ENCODE measurements at regions not wholly inside any gene's neighbourhood (a gene's known extent, or its start where the extent isn't known, plus 50 kb on each side); places are given as distances from the start of the nearest gene placed in this dataset.

DNA sequence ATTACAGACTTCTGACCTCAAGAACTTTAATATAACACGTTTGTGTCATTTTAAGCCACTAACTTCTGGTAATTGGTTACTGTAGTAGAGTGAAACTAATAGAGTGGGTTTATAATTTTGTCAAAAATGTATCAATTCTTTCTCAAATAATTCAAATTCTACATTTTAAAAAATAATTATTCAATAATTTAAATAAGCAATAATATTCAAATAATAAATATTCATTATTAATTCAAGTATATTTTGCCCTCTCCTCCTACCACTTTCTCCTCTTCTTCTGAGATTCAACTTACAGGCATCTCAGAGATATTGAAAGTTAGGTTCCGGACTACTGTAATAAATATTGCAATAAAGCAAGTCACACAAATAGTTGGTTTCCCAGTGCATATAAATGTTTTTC lies 1107.1 kb downstream of the KCNT2 start:
- no TSS peak for BruUV-seq (replicated peaks)
- Histone ChIP-seq H3K4me1 (ENCODE audit: insufficient read depth, low read length, poor library complexity, severe bottlenecking) (no peaks in the 10 kb centered on the region), H3K36me3 (ENCODE audit: insufficient read depth, low read length) (no peaks in the 10 kb centered on the region), H4K20me1 (ENCODE audit: insufficient read depth, low read length) (no peaks in the 10 kb centered on the region), H2AFZ (ENCODE audit: low read length) (no peak overlapping the region), H3K4me3 (ENCODE audit: low read depth, low read length, poor library complexity, severe bottlenecking) (no peak overlapping the region), H3K9me3 (ENCODE audit: low read length) (no peaks in the 10 kb centered on the region), H3K79me2 (ENCODE audit: insufficient read depth, low read depth, low read length) (no peaks in the 10 kb centered on the region), H3K9me2 (ENCODE audit: insufficient read depth, low read length) (no peaks in the 10 kb centered on the region), H3K4me2 (ENCODE audit: low read length) (no peak overlapping the region), H3K27ac (ENCODE audit: low read depth, low read length, poor library complexity, severe bottlenecking) (no peak overlapping the region)
- intact Hi-C loops (cut with micrococcal nuclease; ENCODE audit: unreplicated experiment), result no loop called here
- no peak for DNase-seq (ENCODE audit: low spot score)
- POLR2A ChIA-PET, result no interaction called here
- CTCF ChIA-PET (ENCODE audit: unreplicated experiment), result no interaction called here
- TF ChIP-seq EZH2phosphoT487 (IDR thresholded peaks at IDR 0.05; ENCODE audit: borderline replicate concordance, low read depth, low read length), result no peak
- TF ChIP-seq, protein P1, sequence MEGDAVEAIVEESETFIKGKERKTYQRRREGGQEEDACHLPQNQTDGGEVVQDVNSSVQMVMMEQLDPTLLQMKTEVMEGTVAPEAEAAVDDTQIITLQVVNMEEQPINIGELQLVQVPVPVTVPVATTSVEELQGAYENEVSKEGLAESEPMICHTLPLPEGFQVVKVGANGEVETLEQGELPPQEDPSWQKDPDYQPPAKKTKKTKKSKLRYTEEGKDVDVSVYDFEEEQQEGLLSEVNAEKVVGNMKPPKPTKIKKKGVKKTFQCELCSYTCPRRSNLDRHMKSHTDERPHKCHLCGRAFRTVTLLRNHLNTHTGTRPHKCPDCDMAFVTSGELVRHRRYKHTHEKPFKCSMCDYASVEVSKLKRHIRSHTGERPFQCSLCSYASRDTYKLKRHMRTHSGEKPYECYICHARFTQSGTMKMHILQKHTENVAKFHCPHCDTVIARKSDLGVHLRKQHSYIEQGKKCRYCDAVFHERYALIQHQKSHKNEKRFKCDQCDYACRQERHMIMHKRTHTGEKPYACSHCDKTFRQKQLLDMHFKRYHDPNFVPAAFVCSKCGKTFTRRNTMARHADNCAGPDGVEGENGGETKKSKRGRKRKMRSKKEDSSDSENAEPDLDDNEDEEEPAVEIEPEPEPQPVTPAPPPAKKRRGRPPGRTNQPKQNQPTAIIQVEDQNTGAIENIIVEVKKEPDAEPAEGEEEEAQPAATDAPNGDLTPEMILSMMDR (conservative IDR thresholded peaks at IDR 0.05; ENCODE audit: low read length), result no peak

DNA sequence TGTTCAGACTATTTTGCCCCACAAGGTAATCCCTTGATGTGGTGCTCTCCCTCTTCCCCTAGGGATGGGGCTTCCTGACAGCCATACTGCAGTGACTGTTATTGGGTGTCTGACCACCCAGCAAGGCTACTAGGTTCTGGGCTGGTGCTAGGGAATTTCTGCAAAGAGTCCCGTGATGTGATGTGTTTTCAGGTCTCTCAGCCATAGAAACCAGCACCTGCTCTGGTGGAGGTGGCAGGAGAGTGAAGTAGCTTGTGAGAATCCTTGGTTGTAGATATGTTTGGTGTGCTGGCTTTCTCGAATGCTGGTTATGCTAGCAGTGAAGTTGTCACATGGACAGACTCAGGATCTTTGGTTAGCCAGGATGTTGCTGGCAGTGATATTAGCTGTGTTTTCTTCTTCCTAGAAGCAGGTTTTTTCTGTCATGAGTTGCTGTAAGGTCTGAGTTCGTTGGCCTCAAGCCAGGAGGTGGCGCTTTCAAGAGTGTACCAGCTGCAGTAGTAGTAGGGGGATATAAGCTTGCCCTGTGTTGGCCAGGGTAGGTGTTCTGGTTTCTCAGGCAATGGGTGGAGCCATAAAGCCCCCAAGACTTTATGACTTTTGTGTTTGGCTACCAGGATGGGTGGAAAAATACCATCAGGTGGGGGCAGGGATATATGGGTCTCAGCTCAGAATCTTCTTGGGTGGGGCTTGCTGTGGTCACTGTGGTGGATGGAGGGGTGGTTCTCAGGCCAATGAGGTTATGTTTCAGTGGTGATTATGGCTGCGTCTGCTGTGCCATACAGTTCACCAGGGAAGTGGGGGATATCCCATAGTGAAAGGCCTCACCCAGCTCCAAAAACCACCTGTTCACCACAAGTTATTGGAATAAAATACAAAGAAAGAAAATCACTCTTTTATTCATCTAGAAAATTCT lies 1112.3 kb downstream of the KCNT2 start:
- Histone ChIP-seq H3K9me3 (ENCODE audit: low read length) (no peaks in the 10 kb centered on the region), H3K4me3 (ENCODE audit: low read depth, low read length, poor library complexity, severe bottlenecking) (no peak overlapping the region), H3K79me2 (ENCODE audit: insufficient read depth, low read depth, low read length) (no peaks in the 10 kb centered on the region), H2AFZ (ENCODE audit: low read length) (no peak overlapping the region), H3K9me2 (ENCODE audit: insufficient read depth, low read length) (no peaks in the 10 kb centered on the region), H3K4me2 (ENCODE audit: low read length) (no peak overlapping the region), H3K4me1 (ENCODE audit: insufficient read depth, low read length, poor library complexity, severe bottlenecking) (no peaks in the 10 kb centered on the region), H3K36me3 (ENCODE audit: insufficient read depth, low read length) (no peaks in the 10 kb centered on the region), H3K27ac (ENCODE audit: low read depth, low read length, poor library complexity, severe bottlenecking) (no peak overlapping the region), H4K20me1 (ENCODE audit: insufficient read depth, low read length) (no peaks in the 10 kb centered on the region)
- intact Hi-C loops (cut with micrococcal nuclease; ENCODE audit: unreplicated experiment), result no loop called here
- BruUV-seq (replicated peaks), result no TSS peak
- POLR2A ChIA-PET, result interaction anchor here (0.7 kb wide), 2 partner anchors 28 to 114 kb away, joined by 3 read pairs; no protein-coding TSS in a partner anchor
- TF ChIP-seq, protein P1 (conservative IDR thresholded peaks at IDR 0.05; ENCODE audit: low read length), result no peak
- no peak for TF ChIP-seq EZH2phosphoT487 (IDR thresholded peaks at IDR 0.05; ENCODE audit: borderline replicate concordance, low read depth, low read length)
- CTCF ChIA-PET (ENCODE audit: unreplicated experiment), result no interaction called here
- DNase-seq (ENCODE audit: low spot score), result no peak

GRCh38 chr1:195482137-195482536 lies 1126.1 kb downstream of the KCNT2 start:
- no peak for DNase-seq (ENCODE audit: low spot score)

More at GRCh38 chr1:195482137-195482536, 1126.1 kb downstream of the KCNT2 start:
- CTCF ChIA-PET (ENCODE audit: unreplicated experiment), result no interaction called here
- BruUV-seq (replicated peaks), result no TSS peak
- H3K9me3 ChIP-seq (ENCODE audit: low read length), result no peaks in the 10 kb centered on the region
- no peaks in the 10 kb centered on the region for H3K36me3 ChIP-seq (ENCODE audit: insufficient read depth, low read length)
- no peak overlapping the region for H3K4me2 ChIP-seq (ENCODE audit: low read length)
- no peak overlapping the region for H2AFZ ChIP-seq (ENCODE audit: low read length)
- intact Hi-C loops (cut with micrococcal nuclease; ENCODE audit: unreplicated experiment), result no loop called here
- TF ChIP-seq, protein P1 (conservative IDR thresholded peaks at IDR 0.05; ENCODE audit: low read length), result no peak
- TF ChIP-seq EZH2phosphoT487 (IDR thresholded peaks at IDR 0.05; ENCODE audit: borderline replicate concordance, low read depth, low read length), result no peak
- no peak overlapping the region for H3K27ac ChIP-seq (ENCODE audit: low read depth, low read length, poor library complexity, severe bottlenecking)
- H3K4me1 ChIP-seq (ENCODE audit: insufficient read depth, low read length, poor library complexity, severe bottlenecking), result no peaks in the 10 kb centered on the region
- no peaks in the 10 kb centered on the region for H3K9me2 ChIP-seq (ENCODE audit: insufficient read depth, low read length)
- POLR2A ChIA-PET, result no interaction called here
- H3K79me2 ChIP-seq (ENCODE audit: insufficient read depth, low read depth, low read length), result no peaks in the 10 kb centered on the region
- H4K20me1 ChIP-seq (ENCODE audit: insufficient read depth, low read length), result no peaks in the 10 kb centered on the region
- no peak overlapping the region for H3K4me3 ChIP-seq (ENCODE audit: low read depth, low read length, poor library complexity, severe bottlenecking)
